HG03159 (cell line): ENCODE measurements at regions not wholly inside any gene's neighbourhood (a gene's known extent, or its start where the extent isn't known, plus 50 kb on each side); places are given as distances from the start of the nearest gene placed in this dataset.
"Not testable (repeated sequence)": the region's sequence is repeated elsewhere in the genome, so short reads cannot be mapped to it uniquely, and the experiment has no call there.

ENCODE experiments used
- ATAC-seq: cut with Tn5 transposase; IDR thresholded peaks from one replicate; pipeline ENCODE4 v1.9.1; 2021; ENCODE audit warnings: mild to moderate bottlenecking, moderate library complexity; ENCODE audit not compliant: unreplicated experiment

DNA sequence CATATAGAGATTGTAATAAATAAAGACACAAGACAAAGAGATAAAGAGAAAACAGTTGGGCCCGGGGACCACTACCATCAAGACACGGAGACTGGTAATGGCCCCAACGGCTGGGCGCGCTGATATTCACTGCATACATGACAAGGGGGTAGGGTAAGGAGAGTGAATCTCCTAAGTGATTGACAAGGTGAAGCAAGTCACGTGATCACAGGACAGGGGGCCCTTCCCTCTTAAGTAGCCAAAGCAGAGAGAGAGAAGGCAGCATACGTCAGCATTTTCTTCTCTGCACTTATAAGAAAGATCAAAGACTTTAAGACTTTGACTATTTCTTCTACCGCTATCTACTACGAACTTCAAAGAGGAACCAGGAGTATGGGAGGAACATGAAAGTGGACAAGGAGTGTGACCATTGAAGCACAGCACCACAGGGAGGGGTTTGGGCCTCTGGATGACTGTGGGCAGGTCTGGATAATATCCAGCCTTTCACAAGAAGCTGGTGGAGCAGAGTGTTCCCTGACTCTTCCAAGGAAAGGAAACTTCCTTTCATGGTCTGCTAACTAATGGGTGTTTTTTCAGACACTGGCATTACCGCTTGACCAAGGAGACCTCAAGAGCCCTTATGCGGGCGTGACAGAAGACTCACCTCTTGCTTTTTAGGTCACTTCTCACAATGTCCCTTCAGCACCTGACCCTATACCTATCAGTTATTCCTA, 75.6 kb downstream of the MRPL39 start:
- not testable (repeated sequence) for ATAC-seq

DNA sequence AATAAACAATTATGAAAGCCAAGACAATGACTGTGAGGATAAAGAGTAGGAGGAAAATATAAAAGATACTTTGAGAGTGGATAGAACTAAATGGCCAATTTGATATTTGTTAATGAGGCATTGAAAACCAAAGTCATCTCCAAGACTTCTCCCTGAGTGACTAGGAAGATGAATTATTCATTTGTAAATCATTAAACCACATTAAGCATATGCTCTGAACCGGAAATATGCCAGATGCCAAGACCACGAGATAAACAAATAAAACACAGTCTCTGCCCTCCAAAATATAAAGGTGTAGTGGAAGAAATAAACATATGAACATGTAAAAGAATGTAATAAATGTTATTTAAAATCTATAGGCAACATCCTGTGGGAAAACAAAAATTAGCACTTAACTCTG, 78.8 kb downstream of the MRPL39 start:
- ATAC-seq = no peak

DNA sequence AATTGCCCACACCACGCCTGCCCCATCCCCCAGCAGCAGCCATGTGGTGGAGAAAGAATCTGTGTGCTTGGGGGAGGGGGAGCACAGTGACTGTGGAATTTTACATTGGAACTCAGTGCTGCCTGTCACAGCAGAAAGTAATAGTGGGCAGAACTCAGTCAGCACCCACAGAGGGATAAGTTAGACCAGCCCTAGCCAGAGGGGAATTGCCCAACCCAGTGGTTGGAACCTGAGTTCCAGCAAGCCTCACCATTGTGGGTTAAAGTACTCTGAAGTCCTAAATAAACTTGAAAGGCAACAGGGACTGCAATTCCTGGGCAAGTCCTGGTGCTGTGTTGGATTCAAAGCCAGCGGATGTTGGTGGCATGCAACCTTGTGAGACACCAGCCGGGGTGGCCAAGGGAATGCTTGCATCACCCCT, 88.8 kb downstream of the MRPL39 start:
- no peak for ATAC-seq

DNA sequence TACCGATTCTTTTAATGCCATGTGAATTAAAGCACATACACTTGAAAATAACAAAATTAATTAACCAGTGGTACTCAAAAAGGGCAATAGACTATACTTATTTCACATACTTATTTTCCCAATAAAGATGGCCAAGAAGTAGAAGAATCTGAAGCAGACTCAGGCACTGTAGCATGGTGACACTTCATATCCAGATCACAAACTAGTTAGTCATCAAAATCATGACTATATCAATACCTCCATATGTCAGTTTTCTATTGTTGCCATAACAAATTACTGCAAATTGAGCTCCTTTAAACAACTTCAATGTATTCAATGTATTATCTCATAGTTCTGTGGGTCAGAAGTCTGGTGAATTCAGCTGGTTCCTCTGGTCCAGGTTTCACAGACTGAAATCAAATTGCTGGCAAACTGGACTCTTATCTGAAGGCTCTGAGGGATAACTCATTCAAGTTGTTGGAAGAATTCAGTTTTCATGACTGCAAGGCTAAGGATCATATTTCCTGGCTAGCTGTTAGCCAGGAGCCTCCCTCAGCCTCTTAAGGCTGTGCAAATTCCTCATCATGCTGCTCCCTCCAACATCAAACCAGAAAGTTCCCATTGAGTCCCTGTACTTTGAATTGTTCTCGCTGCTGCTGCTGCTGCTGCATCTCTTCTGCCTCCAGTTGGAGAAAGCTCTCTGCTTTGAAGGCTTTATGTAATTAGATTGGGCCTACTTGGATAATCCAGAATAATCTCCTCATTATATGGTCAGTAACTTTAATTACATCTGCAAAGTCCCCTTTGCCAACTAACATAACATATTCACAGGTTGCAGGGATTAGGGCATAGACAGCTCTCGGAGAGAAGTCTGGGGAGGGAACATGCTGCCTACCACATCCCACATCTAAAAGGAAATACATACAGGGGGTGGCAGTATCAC, 91.5 kb downstream of the MRPL39 start:
- no peak for ATAC-seq

DNA sequence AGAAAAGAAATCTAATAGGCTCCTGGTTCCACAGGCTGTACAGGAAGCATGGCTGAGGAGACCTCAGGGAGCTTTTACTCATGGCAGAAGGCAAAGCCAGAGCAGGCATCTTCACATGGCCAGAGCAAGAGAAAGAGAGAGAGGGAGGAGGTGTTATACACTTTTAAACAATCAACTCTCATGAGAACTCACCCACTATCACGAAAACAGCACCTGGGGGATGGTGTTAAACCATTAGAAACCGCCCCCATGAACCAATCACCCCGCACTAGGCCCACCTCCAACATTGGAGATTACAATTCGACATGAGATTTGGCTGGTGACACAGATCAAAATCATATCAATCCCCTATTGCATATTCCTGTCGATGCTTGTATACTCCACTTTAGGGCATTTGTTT, 93.5 kb downstream of the MRPL39 start:
- ATAC-seq = no peak

DNA sequence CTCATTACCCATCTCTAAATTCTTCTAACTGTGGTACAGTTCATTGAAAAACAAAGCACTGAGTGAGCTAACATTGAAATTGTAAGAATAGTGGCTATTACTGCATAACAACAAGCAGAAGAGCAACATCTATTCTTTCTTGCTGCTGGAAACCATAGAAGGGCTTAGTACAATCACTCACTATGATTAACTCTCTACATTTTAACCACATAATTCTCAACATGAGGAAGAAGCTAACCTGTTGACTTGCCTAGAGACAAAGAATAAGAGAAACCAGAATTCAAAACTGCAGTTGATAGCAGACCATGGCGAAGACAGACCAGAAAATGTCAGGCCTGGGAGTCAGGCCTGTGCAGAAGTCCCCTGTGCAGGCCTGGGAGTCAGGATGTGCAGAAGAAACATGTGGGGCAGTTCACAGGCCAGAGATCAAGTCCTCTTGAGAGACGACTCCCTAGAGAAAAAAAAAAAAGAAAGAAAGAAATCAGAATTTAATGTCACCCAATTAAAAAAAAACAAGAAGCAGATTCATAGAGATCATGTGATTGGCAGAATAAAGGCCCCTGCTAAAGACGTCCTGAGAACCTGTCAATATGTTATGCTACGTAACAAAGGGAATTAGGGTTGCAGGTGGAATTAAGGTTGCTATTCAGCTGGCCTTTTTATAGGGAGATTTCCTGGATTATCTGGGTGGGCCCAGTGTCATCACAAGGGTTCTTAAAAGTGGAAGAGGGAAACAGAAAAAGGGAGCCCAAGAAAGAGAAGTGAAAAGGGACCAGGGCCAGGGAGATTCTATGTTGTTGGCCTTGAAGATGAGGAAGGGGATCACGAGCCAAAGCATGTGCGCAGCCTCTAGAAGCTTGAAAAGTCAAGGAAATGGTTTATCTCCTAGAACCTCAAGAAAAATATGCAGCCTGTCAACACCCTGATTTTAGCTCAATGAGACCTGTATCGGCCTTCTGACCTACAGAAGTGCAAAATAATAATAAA, 94.9 kb downstream of the MRPL39 start:
- no peak for ATAC-seq

DNA sequence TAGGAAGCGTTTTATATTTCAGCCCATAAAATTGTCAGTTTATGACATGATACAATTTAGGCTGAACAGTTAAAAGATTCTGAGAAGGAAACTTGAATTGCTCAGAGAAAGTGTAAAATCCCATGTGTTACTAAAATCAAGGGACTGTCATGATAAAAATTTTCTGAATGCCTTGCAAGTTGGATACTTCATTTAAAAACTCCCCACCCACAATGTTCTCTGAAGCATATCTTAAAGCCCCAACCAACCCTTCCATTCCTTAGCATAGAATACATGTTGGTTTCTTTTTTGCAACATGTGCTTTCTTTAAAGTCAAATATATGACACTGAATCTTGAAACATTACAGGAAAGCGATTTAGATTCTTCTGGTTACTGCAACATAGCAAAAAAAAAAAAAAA, 97.4 kb downstream of the MRPL39 start:
- no peak for ATAC-seq

DNA sequence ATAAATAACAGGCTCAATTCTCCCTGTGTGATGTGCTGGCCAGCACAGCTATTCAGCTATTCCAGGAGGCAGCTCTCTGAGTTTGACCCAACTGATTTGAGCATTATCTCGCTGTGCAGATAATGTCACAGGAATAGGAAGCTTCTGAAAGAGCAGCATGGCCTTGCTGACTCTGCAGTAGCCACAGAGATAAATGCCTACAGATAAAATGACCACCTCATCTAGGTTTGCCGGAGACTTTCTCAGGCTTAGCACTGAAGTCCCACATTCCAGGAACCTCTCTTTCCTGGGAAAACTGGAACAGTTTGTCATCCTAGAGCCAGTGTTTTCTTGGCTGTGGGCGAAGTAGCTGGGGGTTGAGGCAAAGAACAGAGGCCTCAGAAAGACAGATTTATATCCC, 98.9 kb downstream of the MRPL39 start:
- ATAC-seq = no peak

DNA sequence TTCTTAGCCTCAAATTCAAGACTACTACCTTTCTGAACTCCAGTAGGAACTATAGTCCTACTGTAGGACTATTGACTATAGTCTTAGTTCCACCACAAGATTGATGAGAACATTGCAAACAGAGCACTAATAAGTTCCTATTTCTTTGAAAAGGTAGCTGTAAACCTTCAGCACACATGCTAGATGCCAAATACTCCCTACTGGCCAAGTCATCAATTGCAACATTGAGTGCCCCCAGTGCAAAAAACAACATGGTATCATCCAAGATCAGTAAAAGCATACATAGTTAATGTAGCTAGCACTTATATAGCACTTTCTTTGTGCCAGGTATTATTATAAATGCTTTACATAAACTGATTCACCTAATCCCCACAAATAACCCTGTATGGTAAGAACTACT, 99.8 kb downstream of the MRPL39 start:
- peak; percentile 52 for ATAC-seq

DNA sequence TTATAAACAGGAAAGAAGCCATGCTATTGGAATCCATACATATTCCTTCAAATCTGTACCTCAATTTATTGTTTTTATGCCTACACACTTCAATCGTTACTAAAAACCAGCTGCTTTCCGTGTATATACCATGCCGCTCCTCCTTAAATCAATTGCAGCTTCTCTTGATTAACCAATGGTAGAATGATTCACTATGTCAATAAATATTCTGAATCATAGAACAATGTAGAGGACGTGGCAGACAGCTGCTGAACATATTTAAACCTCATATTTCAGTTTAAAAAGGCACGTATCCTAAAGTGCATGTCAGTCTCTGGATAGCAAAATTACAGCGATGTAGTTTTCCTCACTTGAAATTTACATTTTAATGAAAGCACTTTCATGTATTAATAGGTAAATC, 100.4 kb downstream of the MRPL39 start:
- no peak for ATAC-seq

DNA sequence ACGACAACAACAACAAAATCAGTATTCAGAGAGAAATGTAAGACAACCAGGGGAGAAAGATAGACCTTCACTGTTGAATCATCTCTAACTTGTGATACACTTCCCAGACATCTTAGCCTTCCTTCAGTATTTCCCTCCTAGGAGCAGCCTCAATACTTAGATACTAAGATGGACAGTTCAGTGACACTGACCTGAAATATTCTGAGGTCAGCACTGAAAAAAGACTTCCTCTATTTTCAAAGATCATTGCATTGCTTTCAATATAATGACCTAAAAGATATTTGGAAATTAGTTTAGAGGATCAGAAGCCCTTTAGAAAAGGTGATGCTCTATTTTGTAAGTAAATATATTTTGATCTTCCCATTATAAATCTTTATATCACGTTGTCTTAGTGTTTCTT, 101.0 kb downstream of the MRPL39 start:
- ATAC-seq = no peak

DNA sequence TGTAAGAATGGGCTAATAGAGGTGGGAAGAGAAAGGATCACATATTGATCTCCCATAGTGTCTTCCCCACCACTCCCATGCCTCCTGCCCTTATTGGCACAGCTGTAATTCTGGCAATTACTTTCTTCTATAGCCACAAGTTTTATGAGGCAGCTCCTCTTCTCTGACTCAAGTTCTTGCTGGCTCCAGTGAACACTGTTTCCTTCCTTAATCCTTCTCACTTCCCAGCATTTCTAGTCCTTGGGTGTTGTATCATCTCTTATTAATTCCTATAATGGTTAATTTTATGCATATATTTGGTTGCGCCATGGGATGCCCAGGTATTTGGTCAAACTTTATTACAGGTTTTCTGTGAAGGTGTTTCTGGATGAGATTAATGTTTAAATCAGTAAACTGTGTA, 103.3 kb downstream of the MRPL39 start:
- no peak for ATAC-seq

DNA sequence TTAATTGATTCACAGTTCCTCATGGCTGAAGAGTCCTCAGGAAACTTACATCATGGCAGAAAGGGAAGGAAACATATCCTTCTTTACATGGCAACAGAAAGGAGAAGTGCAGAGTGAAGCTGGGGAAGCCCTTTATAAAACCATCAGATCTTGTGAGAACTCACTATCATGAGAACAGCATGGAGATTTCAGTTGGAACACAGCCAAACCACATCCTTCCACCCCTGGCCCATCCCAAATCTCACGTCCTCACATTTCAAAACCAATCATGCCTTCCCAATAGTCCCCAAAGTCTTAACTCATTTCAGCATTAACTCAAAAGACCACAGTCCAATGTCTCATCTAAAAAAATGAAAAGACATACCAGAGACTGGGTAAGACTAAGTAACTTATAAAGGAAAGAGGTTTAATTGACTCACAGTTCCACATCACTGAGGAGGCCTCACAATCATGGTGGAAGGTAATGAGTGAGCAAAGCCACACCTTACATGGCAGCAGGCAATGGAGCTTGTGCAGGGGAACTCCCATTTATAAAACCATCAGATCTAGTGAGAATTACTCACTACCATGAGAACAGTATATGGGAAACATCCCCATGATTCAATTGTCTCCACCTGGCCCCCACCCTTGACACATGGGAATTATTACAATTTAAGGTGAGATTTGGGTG, 105.2 kb downstream of the MRPL39 start:
- peak; percentile 48 for ATAC-seq

DNA sequence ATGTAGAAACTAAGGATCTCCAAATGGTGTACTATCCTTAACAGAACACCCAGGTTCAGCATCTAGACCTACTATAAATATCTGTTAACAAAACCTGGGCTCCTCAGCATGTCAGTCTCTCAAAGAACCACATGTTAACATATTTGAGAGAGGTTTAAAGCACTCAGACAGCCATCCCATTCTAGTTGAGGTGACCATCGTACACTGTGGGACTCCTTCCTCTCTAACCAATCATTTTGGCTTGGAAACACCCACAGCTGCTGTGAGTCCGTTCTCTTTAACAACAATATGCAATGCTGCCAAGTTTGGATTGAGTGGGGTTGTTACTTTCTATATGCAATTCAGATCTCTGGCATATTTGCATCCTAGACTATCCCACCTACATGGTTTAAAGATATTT, 105.8 kb downstream of the MRPL39 start:
- ATAC-seq = peak; percentile 20

DNA sequence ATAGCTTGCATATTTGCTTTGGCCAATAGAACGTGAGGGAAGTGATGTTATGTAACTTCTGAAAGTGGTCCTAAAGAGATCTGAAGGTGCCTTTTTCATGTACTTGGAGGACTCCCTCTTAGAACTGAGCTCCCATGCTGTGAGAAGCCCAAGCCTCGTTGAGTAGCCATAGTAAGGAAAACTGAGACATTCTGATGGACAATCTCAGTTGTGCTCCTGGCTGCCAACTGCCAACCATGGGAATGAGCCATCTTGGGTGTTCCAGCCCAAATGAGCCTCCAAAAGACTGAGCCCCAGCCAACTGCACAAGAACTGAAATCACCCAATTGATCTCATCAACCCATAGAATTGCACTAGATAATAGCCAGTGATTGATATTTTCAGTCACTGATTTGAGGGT, 106.7 kb downstream of the MRPL39 start:
- ATAC-seq = no peak

DNA sequence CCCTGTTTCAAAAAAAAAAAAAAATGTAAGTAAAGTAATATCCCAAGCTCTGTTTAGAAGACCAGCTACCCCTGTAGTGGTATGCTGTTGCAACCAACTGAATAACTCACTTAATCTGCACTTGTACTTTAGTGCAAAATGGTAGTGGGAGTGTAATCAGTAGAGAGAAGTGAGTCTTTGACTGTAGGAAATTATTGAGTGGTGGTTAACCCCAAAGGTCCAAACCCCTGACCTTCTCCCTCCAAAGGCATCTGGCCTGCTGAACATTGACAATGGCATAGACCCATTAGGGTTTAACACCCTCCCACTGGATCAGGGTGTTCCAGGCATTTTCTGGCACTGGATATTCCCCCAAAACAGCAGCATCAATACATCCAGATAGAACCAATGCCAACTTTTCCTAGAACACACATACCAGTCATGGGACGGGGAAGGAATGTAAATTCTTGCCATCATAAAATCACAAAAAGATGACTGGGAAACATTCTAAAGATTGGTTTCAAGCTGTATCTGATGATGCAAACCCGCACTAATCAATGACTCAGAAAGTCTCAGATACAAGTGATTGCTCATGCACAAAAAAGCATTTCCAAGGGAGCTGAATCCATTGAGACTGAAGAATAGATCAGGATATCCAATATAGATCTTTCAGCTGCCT, 110.3 kb downstream of the MRPL39 start:
- no peak for ATAC-seq

DNA sequence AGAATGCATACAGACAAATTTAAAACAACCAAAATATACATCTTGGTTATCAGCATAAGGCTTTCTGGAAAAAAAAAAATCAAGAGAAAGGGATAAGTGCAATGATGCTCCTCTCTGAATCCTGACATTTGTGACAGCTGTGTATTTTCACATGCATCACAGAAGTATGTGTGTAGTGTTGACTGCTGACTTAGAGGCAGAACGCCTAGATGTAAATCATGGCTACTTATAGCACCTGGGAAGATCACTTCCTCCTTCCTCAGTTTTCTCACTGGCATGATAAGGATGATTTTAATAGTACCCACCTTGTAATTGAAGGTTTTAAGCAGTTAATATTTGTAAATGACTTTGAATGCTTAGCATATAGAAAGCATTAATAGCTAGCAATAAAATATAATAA, 112.5 kb downstream of the MRPL39 start:
- no peak for ATAC-seq

DNA sequence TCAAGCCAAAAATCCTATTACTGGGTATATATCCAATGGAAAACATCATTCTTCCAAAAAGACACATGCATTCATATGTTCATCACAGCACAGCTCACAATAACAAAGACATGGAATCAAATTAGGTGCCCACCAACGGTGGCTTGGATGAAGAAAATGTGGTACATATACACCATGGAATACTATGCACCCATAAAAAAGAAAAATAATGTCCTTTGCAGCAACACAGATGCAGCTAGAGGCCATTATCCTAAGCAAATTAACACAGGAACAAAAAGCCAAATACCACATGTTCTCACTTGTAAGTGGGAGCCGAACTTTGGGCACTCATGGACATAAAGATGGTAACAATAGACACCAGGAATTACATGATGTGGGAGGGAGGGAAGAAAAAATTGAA, 113.6 kb downstream of the MRPL39 start:
- ATAC-seq = no peak

DNA sequence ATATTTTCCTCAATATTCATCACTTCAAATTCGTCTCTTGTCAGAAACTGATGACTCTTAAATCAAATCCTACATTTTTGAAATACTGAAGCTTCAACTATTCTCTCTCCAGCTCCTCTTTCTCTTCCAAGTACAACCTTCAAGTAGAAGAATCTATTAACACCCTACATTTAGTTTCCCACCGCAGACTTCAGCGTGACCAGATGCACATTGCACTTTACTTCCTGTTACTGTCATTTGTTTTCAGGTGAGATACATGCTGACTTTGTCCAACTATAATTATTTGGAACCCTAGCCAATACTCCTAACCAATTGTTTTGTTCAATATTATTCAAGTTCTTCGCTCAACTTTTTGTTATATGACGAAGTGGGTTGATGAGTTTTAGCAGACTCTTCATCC, 116.0 kb downstream of the MRPL39 start:
- no peak for ATAC-seq

DNA sequence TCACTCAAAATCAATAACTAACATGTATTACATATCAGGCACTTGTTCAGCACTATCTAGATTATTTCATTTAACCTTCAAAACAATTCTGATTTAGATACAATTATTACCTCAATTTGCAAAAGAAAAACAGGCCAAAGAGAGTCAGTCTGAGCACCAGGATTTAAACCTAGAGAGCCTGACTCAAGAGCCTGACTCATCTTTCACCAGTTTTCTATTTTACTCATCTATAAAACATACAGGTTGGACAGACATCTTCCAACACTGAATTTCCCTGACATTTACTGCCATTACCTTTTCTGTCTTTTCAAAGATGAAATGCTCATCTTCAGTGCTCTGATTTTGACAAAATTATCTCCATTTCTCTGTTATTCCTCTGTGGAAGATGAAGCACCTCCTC, 116.5 kb downstream of the MRPL39 start:
- ATAC-seq = no peak
